Left renal cortex interstitium (tissue), 4 donors: ENCODE measurements at regions not wholly inside any gene's neighbourhood (a gene's known extent, or its start where the extent isn't known, plus 50 kb on each side); places are given as distances from the start of the nearest gene placed in this dataset.

Source experiments
- DNase-seq, 4 donors: peaks; one replicate each; pipeline ENCODE4 v3.0.0-alpha.2; 2013; ENCODE audit warnings: low read depth in 4 of 4, low spot score in 2 of 4, missing footprints in 1 of 4

DNA sequence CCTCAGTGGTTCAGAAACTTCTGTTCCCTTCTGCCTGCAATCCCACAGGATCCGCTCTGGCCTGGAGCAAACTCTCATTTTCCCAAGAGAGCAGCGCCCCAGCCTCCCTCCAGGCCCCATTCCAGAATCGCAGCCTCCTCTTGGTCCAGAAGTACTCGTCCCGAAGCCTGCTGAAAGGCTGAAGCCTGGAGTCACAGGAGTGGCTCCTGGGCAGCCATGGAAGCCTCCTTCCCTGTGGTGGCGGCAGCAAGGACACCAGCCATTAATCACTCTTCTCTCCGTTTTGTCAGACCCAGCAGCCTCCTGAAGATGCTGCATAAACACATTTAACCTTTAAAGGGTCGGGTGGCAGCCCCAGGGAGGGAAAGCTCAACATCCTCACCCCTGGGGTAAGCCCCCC lies 66.9 kb upstream of the TNRC6C start:
- no peak for DNase-seq

DNA sequence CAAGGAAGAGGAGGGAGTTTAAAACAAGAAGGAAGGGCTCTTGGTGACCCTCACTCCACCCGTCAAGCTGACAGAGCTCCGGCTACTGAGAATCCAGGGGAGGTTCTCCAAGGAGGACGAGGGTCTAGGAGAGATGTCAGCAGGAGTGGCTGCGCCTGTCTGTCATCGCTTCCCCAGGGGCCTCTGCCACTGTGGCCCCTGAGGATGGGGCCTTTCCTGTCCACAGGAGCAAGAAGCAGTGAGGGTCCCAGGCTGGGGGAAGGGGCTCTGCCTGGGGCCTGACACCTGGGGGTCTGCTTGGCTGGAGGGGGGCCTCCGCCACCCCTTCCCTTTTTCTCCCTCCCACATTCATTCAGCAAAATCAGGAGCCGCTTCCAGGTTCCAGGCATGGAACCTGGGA lies 66.5 kb upstream of the TNRC6C start:
- DNase-seq: no peak

- no peak for DNase-seq
Measured at GRCh38 chr17:77892469-77893143, 65.9 kb upstream of the TNRC6C start.

DNA sequence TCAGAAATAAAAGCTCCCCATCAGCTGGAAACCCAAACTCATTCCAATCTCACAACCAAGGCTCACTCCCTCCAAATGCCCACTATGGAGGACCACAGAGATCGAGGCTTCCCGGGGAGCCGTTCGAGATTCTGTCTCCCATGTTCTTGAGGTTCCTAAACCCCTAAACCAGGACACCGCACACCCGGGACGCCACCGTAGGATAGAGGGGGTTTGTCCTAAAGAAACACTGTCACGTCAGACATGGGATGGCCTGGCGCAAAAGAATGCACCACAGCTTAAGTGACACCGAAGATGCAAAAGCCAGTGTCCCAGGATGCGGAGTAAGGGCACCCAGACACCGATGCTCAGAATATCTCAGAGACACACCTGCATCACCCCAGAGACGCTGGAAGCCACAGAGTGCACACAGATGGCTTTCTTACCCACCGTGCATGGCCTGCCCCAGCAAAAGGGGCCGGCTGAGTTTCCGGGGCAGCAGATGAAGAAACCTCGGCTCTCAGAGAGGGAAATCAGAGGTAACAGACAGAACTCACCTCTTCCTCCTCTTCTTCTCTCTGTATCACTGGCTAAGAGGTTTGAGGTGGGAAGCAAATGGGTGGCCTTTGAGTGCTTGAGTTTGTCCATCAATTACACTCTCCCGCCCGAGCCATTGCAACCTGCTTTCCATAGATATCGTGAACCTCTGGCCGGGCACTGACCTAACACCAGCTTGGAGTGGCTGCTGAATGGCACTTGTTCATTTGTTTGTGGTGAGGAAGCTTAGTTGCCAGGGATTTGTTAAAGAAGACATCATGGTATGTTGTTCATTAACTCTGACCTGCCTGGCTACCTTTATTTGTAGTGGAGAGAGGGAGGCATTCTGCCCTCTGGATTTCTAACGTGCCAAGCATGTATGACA lies 65.1 kb upstream of the TNRC6C start:
- DNase-seq: no peak

DNA sequence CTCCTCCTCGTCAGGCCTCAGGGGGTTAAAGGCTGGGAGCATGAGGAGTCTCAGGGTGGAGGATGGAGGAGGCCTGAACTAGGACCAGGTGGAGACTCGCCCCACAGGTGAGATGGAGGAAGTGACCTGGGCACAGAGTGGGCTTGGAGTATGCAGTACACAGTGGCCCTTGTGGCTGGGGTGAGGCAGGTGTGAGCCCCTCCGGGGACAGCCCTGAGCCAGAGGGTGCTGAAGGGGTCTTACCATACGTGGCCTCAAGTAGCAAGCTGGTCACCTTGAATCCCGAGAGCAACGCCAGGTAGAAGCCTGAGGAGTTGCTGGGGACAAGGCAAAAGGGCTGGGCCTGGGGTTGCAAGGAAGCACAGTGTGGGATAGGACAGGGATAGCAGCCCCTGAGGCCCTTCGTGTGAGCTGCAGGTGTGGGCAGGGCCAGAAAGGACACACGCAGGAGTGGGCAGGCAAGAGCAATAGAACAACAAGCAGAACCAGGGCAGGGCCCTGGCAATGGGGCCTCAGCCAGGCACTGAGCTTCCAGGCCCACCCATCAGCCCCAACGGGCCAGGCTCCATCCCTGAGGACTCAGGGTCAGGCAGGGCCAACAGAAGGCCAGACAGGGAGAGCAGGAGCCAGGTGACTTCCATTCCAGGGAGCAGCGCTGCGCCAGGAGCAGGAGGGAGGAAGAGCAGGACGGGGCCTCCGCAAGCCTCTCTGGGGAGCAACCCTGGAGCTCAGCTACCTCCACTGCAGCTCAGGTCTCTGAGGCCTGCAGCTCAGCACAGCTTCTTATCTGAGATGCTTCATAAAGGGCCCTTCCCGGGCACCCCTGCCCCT lies 64.2 kb upstream of the TNRC6C start:
- no peak for DNase-seq

GRCh38 chr17:77897741-77898301 lies 60.7 kb upstream of the TNRC6C start:
- no peak for DNase-seq

DNA sequence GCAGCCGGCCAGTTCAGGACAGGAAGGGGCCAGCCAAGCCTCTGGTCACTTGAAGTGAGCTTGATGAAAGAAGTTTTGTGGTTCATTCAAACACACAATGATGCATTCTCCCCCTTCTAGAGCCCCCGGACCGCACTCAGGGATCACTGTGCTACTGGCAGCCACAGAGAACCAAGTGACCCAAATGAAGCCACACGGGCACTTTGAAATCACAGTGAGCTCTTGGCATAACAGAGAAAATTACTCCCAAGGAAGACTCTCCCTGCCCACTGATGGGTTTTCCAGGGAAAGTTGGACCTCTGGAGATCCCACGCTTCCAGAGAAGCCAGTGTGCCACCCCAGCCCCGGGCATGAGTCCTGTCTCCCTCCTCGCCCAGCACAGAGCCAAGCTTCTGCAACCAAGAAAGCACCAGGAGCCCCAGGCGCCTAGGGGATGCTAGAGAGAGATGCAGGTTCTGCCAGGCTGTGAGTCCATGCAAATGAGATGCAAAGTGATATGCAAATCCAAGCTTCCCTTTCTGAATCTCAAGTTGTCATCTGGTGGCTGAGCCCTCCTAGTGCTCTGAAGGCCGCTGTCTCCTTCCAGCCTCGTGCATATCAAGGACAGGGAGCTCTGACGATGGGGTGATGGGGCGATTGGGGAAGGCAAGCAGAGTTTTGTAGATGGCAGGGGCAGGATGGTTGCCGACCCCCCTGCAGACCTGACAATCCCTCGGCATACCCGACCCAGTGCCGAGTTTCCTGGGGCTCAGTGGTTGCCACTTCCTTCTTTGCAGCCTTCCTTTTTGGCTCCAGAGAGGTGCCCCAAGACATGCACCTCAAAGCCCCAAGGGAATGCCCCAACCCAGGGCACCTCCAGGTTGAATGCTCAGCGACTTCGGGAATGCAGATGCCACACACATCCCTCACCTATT lies 59.7 kb upstream of the TNRC6C start:
- no peak for DNase-seq

- no peak for DNase-seq
Measured at GRCh38 chr17:77899498-77899897, 59.0 kb upstream of the TNRC6C start.

GRCh38 chr17:77901481-77901880 lies 57.0 kb upstream of the TNRC6C start:
- DNase-seq: no peak

GRCh38 chr17:77905266-77905665 lies 53.2 kb upstream of the TNRC6C start:
- no peak for DNase-seq

GRCh38 chr17:77905766-77906165 lies 52.7 kb upstream of the TNRC6C start:
- no peak for DNase-seq

- no peak for DNase-seq
Measured at GRCh38 chr17:77906377-77906871, 52.1 kb upstream of the TNRC6C start.

DNA sequence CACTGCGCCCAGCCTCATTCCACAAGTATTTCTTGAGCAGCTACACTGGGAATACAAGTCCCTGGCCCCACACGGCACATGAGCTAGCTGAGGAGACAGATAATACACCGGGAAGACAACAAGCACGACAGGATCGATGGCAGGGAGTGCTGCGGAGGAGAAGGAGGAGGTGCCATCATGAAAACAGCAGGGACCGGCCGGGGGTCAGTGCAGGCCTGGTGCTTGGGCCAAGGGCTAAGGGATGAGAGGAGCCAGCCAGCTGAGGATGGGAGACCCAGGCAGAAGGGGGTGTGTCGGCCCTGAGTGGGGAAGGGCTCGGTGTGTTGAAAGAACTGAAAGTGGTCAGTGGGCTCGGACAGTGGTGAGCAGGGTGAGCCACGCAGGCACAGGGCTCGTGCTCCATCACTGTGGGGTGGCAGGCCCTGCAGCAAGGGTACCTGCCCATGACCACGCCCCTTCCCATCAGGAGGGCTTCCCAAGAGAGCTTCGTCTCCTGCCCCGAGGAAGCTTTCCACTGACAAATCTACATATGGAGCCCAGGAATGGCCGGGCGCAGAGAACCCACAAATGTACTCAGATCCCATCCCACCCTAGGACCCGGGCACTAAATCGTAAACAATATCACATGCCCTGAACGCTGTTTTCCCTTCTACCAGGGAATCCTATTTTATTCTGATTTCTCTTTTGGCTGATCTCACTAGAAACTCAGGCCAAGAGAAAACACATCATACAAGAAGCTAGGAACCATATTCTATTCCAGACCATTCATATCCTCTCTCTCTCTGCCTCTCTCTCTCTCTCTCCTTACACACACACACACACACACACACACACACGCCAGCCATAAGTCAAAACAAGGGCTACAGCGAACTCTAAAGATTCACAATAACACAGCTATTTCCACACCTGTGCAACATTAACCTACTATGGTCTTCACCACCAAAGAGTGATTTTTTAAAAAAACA lies 50.7 kb upstream of the TNRC6C start:
- no peak for DNase-seq

GRCh38 chr17:77908501-77908900 lies 50.0 kb upstream of the TNRC6C start:
- no peak for DNase-seq
